Smooth muscle cell (in vitro differentiated cells): ENCODE measurements at regions not wholly inside any gene's neighbourhood (a gene's known extent, or its start where the extent isn't known, plus 50 kb on each side); places are given as distances from the start of the nearest gene placed in this dataset.

Source experiments
- DNase-seq: peaks from one replicate; lab custom pipeline; 2025; ENCODE audit not compliant: unreplicated experiment; lab: John Stamatoyannopoulos, UW
- H2AFZ ChIP-seq: fragments of 200-600 bp; sonication (generic); 2 replicates; pipeline ENCODE4 v1.6.0; 2016; ENCODE audit warnings: antibody characterized with exemption, low read depth, mild to moderate bottlenecking
- H3F3A ChIP-seq: fragments of 200-600 bp; sonication (generic); 2 replicates; pipeline ENCODE4 v1.6.0; 2017; ENCODE audit warnings: antibody characterized with exemption, low read depth
- H3K27ac ChIP-seq: fragments of 200-600 bp; sonication (generic); 2 replicates; pipeline ENCODE4 v1.5.1; 2016; ENCODE audit warnings: low read depth, mild to moderate bottlenecking
- H3K27me3 ChIP-seq: fragments of 200-600 bp; sonication (generic); 2 replicates; pipeline ENCODE4 v1.6.1; 2016; ENCODE audit warnings: low read depth, mild to moderate bottlenecking
- H3K36me3 ChIP-seq: fragments of 200-600 bp; sonication (generic); 2 replicates; pipeline ENCODE4 v1.5.1; 2016; ENCODE audit warnings: low read depth
- H3K4me1 ChIP-seq: fragments of 200-600 bp; sonication (generic); 2 replicates; pipeline ENCODE4 v1.5.1; 2016; ENCODE audit warnings: low read depth
- H3K4me2 ChIP-seq: fragments of 200-600 bp; sonication (generic); 2 replicates; pipeline ENCODE4 v1.6.0; 2016; ENCODE audit warnings: mild to moderate bottlenecking
- H3K4me3 ChIP-seq: fragments of 200-600 bp; sonication (generic); 2 replicates; pipeline ENCODE4 v1.5.1; 2016; ENCODE audit warnings: mild to moderate bottlenecking
- H3K79me2 ChIP-seq: fragments of 200-600 bp; sonication (generic); 2 replicates; pipeline ENCODE4 v1.6.0; 2016; ENCODE audit warnings: low read depth, mild to moderate bottlenecking
- H3K9ac ChIP-seq: fragments of 200-600 bp; sonication (generic); 2 replicates; pipeline ENCODE4 v1.6.0; 2016; ENCODE audit warnings: low read depth
- H3K9me3 ChIP-seq: fragments of 200-600 bp; sonication (generic); replicated peaks from 2 replicates; pipeline ENCODE4 v1.5.1; 2016; ENCODE audit warnings: low read depth
- H4K20me1 ChIP-seq: fragments of 200-600 bp; sonication (generic); 2 replicates; pipeline ENCODE4 v1.6.0; 2016; ENCODE audit warnings: low read depth
- CTCF ChIP-seq: fragments of 200-600 bp; sonication (generic); IDR thresholded peaks from 2 replicates; pipeline ENCODE4 v1.5.1; 2017; ENCODE audit warnings: borderline replicate concordance, mild to moderate bottlenecking, antibody characterized with exemption; ENCODE audit not compliant: insufficient read depth, poor library complexity, severe bottlenecking
- WGBS: methylation state at CpG from one replicate; pipeline ENCODE4 v1.1.7; 2016; ENCODE audit warnings: low lambda C conversion rate; 5-methylcytosine and 5-hydroxymethylcytosine counted together

DNA sequence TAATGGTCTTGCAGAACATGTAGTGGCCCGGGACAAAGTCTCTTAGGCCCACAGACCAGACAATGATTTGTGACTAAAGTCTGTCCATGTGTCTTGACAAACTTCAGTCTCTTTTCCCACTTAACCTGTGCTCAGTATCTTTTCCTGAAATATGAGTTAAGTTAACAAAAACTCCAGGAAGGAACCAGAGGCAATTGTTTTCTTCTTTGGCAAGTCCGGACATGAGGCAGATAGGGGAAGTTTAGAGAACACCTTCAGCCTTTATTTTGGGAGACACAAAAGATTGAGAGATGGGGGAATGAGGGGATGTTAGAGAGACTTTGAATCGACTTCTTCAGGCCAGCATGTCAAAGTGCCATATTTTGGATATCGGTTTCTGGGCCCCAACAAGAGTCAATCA is 80.2 kb upstream of the FRMPD4 start:
- H3K27me3 ChIP-seq, result no peaks in the 10 kb centered on the region
- no peak overlapping the region for H2AFZ ChIP-seq
- no peaks in the 10 kb centered on the region for H4K20me1 ChIP-seq
- H3K9ac ChIP-seq, result no peak overlapping the region
- H3K4me2 ChIP-seq, result no peak overlapping the region
- H3K4me3 ChIP-seq, result no peak overlapping the region
- H3F3A ChIP-seq, result no peaks in the 10 kb centered on the region
- H3K9me3 ChIP-seq, result no peaks in the 10 kb centered on the region
- H3K4me1 ChIP-seq, result no peaks in the 10 kb centered on the region
- 66% methylated on average over 4 of the region's 4 CpGs for WGBS
- H3K36me3 ChIP-seq, result no peaks in the 10 kb centered on the region
- no peak for TF ChIP-seq CTCF
- no peaks in the 10 kb centered on the region for H3K79me2 ChIP-seq
- H3K27ac ChIP-seq, result peak overlapping the region; percentile 50
- DNase-seq, result no peak

DNA sequence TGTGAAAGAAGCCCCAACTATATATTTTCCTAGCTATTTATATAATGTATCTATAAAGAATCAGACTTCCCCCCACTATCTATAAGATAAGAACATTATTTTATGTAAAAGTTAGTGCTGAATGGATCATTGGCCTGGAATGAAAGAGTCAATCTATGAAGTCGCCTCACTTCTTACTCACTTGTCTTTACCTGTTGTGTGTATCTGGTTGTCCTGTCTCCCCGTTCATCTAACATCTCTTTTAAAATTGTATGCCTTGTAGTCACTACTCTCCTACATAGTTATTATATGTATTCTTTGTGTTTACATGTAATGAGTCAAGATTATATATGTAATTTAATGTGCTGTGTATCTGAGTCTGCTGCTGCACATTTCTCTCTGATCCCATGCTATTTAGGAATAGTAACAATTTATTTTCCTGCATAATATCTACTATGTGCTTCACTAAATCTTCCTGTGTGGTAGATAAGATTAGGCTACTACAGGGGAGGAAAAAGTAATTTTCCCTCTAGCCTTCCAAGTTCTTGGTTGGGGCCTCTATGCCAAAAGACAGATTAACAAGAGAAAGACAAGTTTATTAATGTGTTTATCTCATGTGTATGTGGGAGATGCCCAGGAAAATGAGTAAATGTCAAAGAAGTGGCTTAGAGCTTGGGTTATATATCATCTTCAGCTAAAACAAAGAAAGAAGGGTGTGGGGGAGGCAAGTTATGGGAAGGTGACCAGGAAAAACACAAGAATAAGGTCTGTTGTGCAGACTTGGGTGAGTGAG is 77.6 kb upstream of the FRMPD4 start:
- Histone ChIP-seq H3K27me3 (no peaks in the 10 kb centered on the region), H3K4me2 (no peak overlapping the region)
- TF ChIP-seq CTCF, result no peak

GRCh38 chrX:12065251-12065650 is 73.0 kb upstream of the FRMPD4 start:
- Histone ChIP-seq H3K9ac (no peak overlapping the region), H3K4me2 (no peak overlapping the region), H3K36me3 (no peaks in the 10 kb centered on the region), H3K79me2 (no peaks in the 10 kb centered on the region), H3K27ac (no peak overlapping the region), H3K27me3 (no peaks in the 10 kb centered on the region), H3K4me3 (no peak overlapping the region), H4K20me1 (no peaks in the 10 kb centered on the region), H2AFZ (no peak overlapping the region), H3K4me1 (no peaks in the 10 kb centered on the region), H3K9me3 (peaks cover 3% of the 10 kb centered on the region), H3F3A (no peaks in the 10 kb centered on the region)
- 42% methylated on average over 5 of the region's 5 CpGs for WGBS
- no peak for TF ChIP-seq CTCF
- DNase-seq, result no peak

More for the DNA sequence above, 77.6 kb upstream of the FRMPD4 start:
- Histone ChIP-seq H4K20me1 (no peaks in the 10 kb centered on the region), H3K9me3 (peaks cover 3% of the 10 kb centered on the region), H3K27ac (no peak overlapping the region), H2AFZ (no peak overlapping the region), H3K4me3 (no peak overlapping the region), H3K4me1 (no peaks in the 10 kb centered on the region), H3K36me3 (no peaks in the 10 kb centered on the region), H3K9ac (no peak overlapping the region), H3K79me2 (no peaks in the 10 kb centered on the region), H3F3A (no peaks in the 10 kb centered on the region)
- 73% methylated on average over 2 of the region's 2 CpGs for WGBS
- no peak for DNase-seq

- 74% methylated on average over 5 of the region's 5 CpGs for WGBS
- Histone ChIP-seq H3K36me3 (no peaks in the 10 kb centered on the region), H3K9me3 (no peaks in the 10 kb centered on the region), H3K27ac (no peak overlapping the region), H3K4me2 (no peak overlapping the region), H3K4me3 (no peak overlapping the region), H3K79me2 (no peaks in the 10 kb centered on the region), H2AFZ (no peak overlapping the region), H4K20me1 (no peaks in the 10 kb centered on the region), H3K9ac (no peak overlapping the region), H3F3A (no peaks in the 10 kb centered on the region), H3K27me3 (no peaks in the 10 kb centered on the region), H3K4me1 (no peaks in the 10 kb centered on the region)
- TF ChIP-seq CTCF, result no peak
- DNase-seq, result no peak
These were observed 62.2 kb upstream of the FRMPD4 start for GRCh38 chrX:12076046-12076445.
